ENCODE measurements at regions not wholly inside any gene's neighbourhood (a gene's known extent, or its start where the extent isn't known, plus 50 kb on each side); places are given as distances from the start of the nearest gene placed in this dataset.

- FAIRE-seq, result no peak
These were observed 2305.1 kb downstream of the PCDH7 start for GRCh38 chr4:33025236-33025635.

GRCh38 chr4:33029976-33030375, 2309.8 kb downstream of the PCDH7 start:
- FAIRE-seq (no peak), DNase-seq (ENCODE audit: low spot score) (no peak)

More at GRCh38 chr4:33025236-33025635, 2305.1 kb downstream of the PCDH7 start:
- no peak for DNase-seq (ENCODE audit: low spot score)

- no peak for FAIRE-seq
- no peak for DNase-seq (ENCODE audit: low spot score)
These were observed 2311.2 kb downstream of the PCDH7 start for GRCh38 chr4:33031328-33031727.

GRCh38 chr4:33037464-33037863, 2317.3 kb downstream of the PCDH7 start:
- FAIRE-seq, result no peak
- DNase-seq (ENCODE audit: low spot score), result no peak

GRCh38 chr4:33045334-33045733, 2325.2 kb downstream of the PCDH7 start:
- FAIRE-seq, result no peak
- DNase-seq (ENCODE audit: low spot score), result no peak

- DNase-seq (ENCODE audit: low spot score) (no peak), FAIRE-seq (no peak)
These were observed 2332.1 kb downstream of the PCDH7 start for GRCh38 chr4:33052241-33052640.

- DNase-seq (ENCODE audit: low spot score), result no peak
- FAIRE-seq, result no peak
These were observed 2334.0 kb downstream of the PCDH7 start for GRCh38 chr4:33054161-33054560.

GRCh38 chr4:33054656-33055196, 2334.6 kb downstream of the PCDH7 start:
- DNase-seq (ENCODE audit: low spot score) (no peak), FAIRE-seq (no peak)

GRCh38 chr4:33057736-33058135, 2337.6 kb downstream of the PCDH7 start:
- DNase-seq (ENCODE audit: low spot score) (no peak), FAIRE-seq (no peak)

- DNase-seq (ENCODE audit: low spot score), result no peak
- no peak for FAIRE-seq
These were observed 2338.8 kb downstream of the PCDH7 start for GRCh38 chr4:33058998-33059397.

GRCh38 chr4:33060674-33061542, 2340.7 kb downstream of the PCDH7 start:
- FAIRE-seq (peak; percentile 93), DNase-seq (ENCODE audit: low spot score) (peak; percentile 56)

- FAIRE-seq, result no peak
- DNase-seq (ENCODE audit: low spot score), result no peak
These were observed 2341.6 kb downstream of the PCDH7 start for GRCh38 chr4:33061727-33062126.

- DNase-seq (ENCODE audit: low spot score) (no peak), FAIRE-seq (peak; percentile 58)
These were observed 2342.1 kb downstream of the PCDH7 start for GRCh38 chr4:33062155-33062806.

- DNase-seq (ENCODE audit: low spot score) (peak; percentile 12), FAIRE-seq (no peak)
These were observed 2343.1 kb downstream of the PCDH7 start for GRCh38 chr4:33063241-33063640.

GRCh38 chr4:33064238-33064637, 2344.1 kb downstream of the PCDH7 start:
- FAIRE-seq (peak; percentile 65), DNase-seq (ENCODE audit: low spot score) (no peak)

- no peak for FAIRE-seq
- DNase-seq (ENCODE audit: low spot score), result no peak
These were observed 2345.6 kb downstream of the PCDH7 start for GRCh38 chr4:33065749-33066148.

- FAIRE-seq, result no peak
These were observed 2347.1 kb downstream of the PCDH7 start for GRCh38 chr4:33067221-33067620.

GRCh38 chr4:33068539-33068938, 2348.4 kb downstream of the PCDH7 start:
- no peak for FAIRE-seq
- DNase-seq (ENCODE audit: low spot score), result no peak

More at GRCh38 chr4:33067221-33067620, 2347.1 kb downstream of the PCDH7 start:
- DNase-seq (ENCODE audit: low spot score), result no peak

GRCh38 chr4:33071535-33071934, 2351.4 kb downstream of the PCDH7 start:
- FAIRE-seq, result no peak
- DNase-seq (ENCODE audit: low spot score), result peak; percentile 10

- no peak for DNase-seq (ENCODE audit: low spot score)
- FAIRE-seq, result no peak
These were observed 2352.3 kb downstream of the PCDH7 start for GRCh38 chr4:33072298-33073089.

- FAIRE-seq, result no peak
- peak; percentile 51 for DNase-seq (ENCODE audit: low spot score)
These were observed 2353.6 kb downstream of the PCDH7 start for GRCh38 chr4:33073811-33074210.

GRCh38 chr4:33078145-33078544, 2358.0 kb downstream of the PCDH7 start:
- FAIRE-seq (no peak), DNase-seq (ENCODE audit: low spot score) (no peak)

Data from urothelium cell line (cell line).